T-cell (primary cell): ENCODE measurements at regions not wholly inside any gene's neighbourhood (a gene's known extent, or its start where the extent isn't known, plus 50 kb on each side); places are given as distances from the start of the nearest gene placed in this dataset.
A peak's percentile ranks its signal among the peaks of the same experiment; 100 is the strongest.

Experiments used
- ATAC-seq, 4 experiments: fragments of 200-7000 bp in 3 of 4; fragments of 150-1000 bp in 1 of 4; cut with Tn5 transposase; replicated peaks in 1 of 4; 1 replicate in 3 of 4; 2 replicates in 1 of 4; pipeline ENCODE4 v1.10.0; 2021; ENCODE audit warnings: moderate library complexity in 3 of 4, mild to moderate bottlenecking in 2 of 4, moderate number of reproducible peaks in 1 of 4
- CTCF ChIA-PET, 2 donors: fragments of 300-600 bp; sonication (Branson Sonifier 250); formaldehyde crosslinking; loops; one replicate each; lab custom pipeline; 2022; ENCODE audit warnings: antibody characterized with exemption in 2 of 2; lab: Charles Lee
- POLR2A ChIA-PET, 2 donors: fragments of 300-600 bp; sonication (Branson Sonifier 250); formaldehyde crosslinking; loops; one replicate each; lab custom pipeline; 2022; ENCODE audit warnings: antibody characterized with exemption in 2 of 2; lab: Charles Lee
- DNase-seq, 35 experiments: peaks; one replicate each; pipeline versions ENCODE4 v3.0.0 to v3.0.0-alpha.2; 2013 to 2023
- H3K27ac ChIP-seq: one replicate; pipeline ENCODE4 v1.5.1; 2013; ENCODE audit warnings: low read length
- H3K27me3 ChIP-seq, 2 experiments: replicated peaks in 1 of 2; 1 replicate in 1 of 2; 2 replicates in 1 of 2; pipeline versions ENCODE4 v1.6.1 to v1.7.0; 2013; ENCODE audit warnings: low read length in 1 of 2, mixed read lengths in 1 of 2; ENCODE audit not compliant: control insufficient read depth in 2 of 2, insufficient read depth in 2 of 2; ENCODE audit errors: extremely low read depth in 1 of 2
- H3K36me3 ChIP-seq, 2 donors: 1 replicate in 1 of 2; 2 replicates in 1 of 2; pipeline versions ENCODE4 v1.6.1 to v1.7.0; 2013; ENCODE audit warnings: low read length in 1 of 2; ENCODE audit not compliant: control insufficient read depth in 2 of 2, insufficient read depth in 1 of 2; ENCODE audit errors: extremely low read depth in 1 of 2
- H3K4me1 ChIP-seq, 2 experiments: 1 replicate in 1 of 2; 2 replicates in 1 of 2; pipeline versions ENCODE4 v1.6.1 to v1.7.0; 2013; ENCODE audit warnings: low read length in 2 of 2, mixed read lengths in 1 of 2; ENCODE audit not compliant: insufficient read depth in 2 of 2, control insufficient read depth in 1 of 2; ENCODE audit errors: extremely low read depth in 1 of 2
- H3K4me3 ChIP-seq, 2 donors: 1 replicate in 1 of 2; 2 replicates in 1 of 2; pipeline versions ENCODE4 v1.5.1 to v1.7.0; 2013; ENCODE audit warnings: mild to moderate bottlenecking in 2 of 2, low read length in 1 of 2, moderate library complexity in 1 of 2; ENCODE audit not compliant: control insufficient read depth in 1 of 2; ENCODE audit errors: extremely low read depth in 1 of 2
- H3K9me3 ChIP-seq: 2 replicates; pipeline ENCODE4 v1.7.0; 2013
- H3K27ac Mint-ChIP-seq, 2 donors: one replicate each; pipeline ENCODE4 v1.8.0; 2020 to 2021; ENCODE audit warnings: mild to moderate bottlenecking in 2 of 2, mixed read lengths in 2 of 2
- H3K27me3 Mint-ChIP-seq, 2 donors: one replicate each; pipeline ENCODE4 v1.8.0; 2021 to 2022; ENCODE audit warnings: mixed read lengths in 2 of 2
- H3K36me3 Mint-ChIP-seq: one replicate; pipeline ENCODE4 v1.8.0; 2021; ENCODE audit warnings: mixed read lengths
- H3K4me1 Mint-ChIP-seq, 3 donors: one replicate each; pipeline ENCODE4 v1.8.0; 2020 to 2022; ENCODE audit warnings: mixed read lengths in 3 of 3, mild to moderate bottlenecking in 1 of 3
- H3K4me3 Mint-ChIP-seq, 3 donors: one replicate each; pipeline ENCODE4 v1.8.0; 2020 to 2022; ENCODE audit warnings: mild to moderate bottlenecking in 3 of 3, mixed read lengths in 3 of 3, moderate library complexity in 3 of 3
- H3K9me3 Mint-ChIP-seq, 3 donors: one replicate each; pipeline ENCODE4 v1.8.0; 2020 to 2022; ENCODE audit warnings: mixed read lengths in 3 of 3
- WGBS: methylation state at CpG from one replicate; pipeline ENCODE4 v1.1.5; 2013; ENCODE audit warnings: missing lambda C conversion rate; ENCODE audit not compliant: insufficient coverage; 5-methylcytosine and 5-hydroxymethylcytosine counted together

- ATAC-seq (no peak), DNase-seq (no peak)
- Mint-ChIP-seq H3K4me1 (peaks cover 0 to 7% (median 5%) of the 10 kb centered on the region in 3 donors), H3K27me3 (peaks cover 16 to 60% of the 10 kb centered on the region in 2 donors), H3K27ac (no peak overlapping the region), H3K4me3 (no peak overlapping the region), H3K36me3 (no peaks in the 10 kb centered on the region), H3K9me3 (no peaks in the 10 kb centered on the region)
- Histone ChIP-seq H3K27me3 (peaks cover 5 to 17% of the 10 kb centered on the region in 2 experiments), H3K4me3 (no peak overlapping the region), H3K9me3 (no peaks in the 10 kb centered on the region), H3K27ac (no peak overlapping the region), H3K4me1 (peaks cover 0 to 8% of the 10 kb centered on the region in 2 experiments), H3K36me3 (no peaks in the 10 kb centered on the region)
- WGBS: no CpG with 5 or more reads among the region's 6 CpGs
- POLR2A ChIA-PET: interaction anchor here (0.6 to 0.7 kb wide), 2 partner anchors 17 to 147 kb away, joined by 3 read pairs; no protein-coding TSS in a partner anchor
- CTCF ChIA-PET: interaction anchor here (0.6 to 0.7 kb wide), 3 partner anchors 775 to 1601 kb away, joined by 3 to 9 read pairs (median 4); no protein-coding TSS in a partner anchor
Observed at GRCh38 chrX:13939741-13940597, 89.7 kb downstream of the GEMIN8 start.

- peaks cover 5 to 17% of the 10 kb centered on the region in 2 experiments for H3K27me3 ChIP-seq
Observed at GRCh38 chrX:13938829-13939530, 90.7 kb downstream of the GEMIN8 start.

GRCh38 chrX:13938051-13938828 lies 91.5 kb downstream of the GEMIN8 start:
- DNase-seq: peak in 1 of 35 experiments; percentile 1
- peaks cover 6 to 17% of the 10 kb centered on the region in 2 experiments for H3K27me3 ChIP-seq

More at GRCh38 chrX:13938829-13939530, 90.7 kb downstream of the GEMIN8 start:
- H3K4me3 Mint-ChIP-seq: peak overlapping the region; percentile 43 to 63 (median 58)
- peaks cover 0 to 7% (median 5%) of the 10 kb centered on the region in 3 donors for H3K4me1 Mint-ChIP-seq
- CTCF ChIA-PET: no interaction called here
- 39% methylated on average over 9 of the region's 29 CpGs for WGBS
- ATAC-seq (no peak), DNase-seq (no peak)
- no peaks in the 10 kb centered on the region for H3K9me3 ChIP-seq
- no peak overlapping the region for H3K27ac Mint-ChIP-seq
- no peaks in the 10 kb centered on the region for H3K36me3 Mint-ChIP-seq
- H3K4me3 ChIP-seq: peak overlapping the region in 1 of 2 donors; percentile 25
- H3K27me3 Mint-ChIP-seq: peaks cover 16 to 54% of the 10 kb centered on the region in 2 donors
- no peaks in the 10 kb centered on the region for H3K36me3 ChIP-seq
- H3K9me3 Mint-ChIP-seq: no peaks in the 10 kb centered on the region
- no peak overlapping the region for H3K27ac ChIP-seq
- peaks cover 0 to 8% of the 10 kb centered on the region in 2 experiments for H3K4me1 ChIP-seq
- POLR2A ChIA-PET: no interaction called here

GRCh38 chrX:13937370-13938050 lies 92.2 kb downstream of the GEMIN8 start:
- Histone ChIP-seq H3K9me3 (no peaks in the 10 kb centered on the region), H3K27me3 (peaks cover 6 to 17% of the 10 kb centered on the region in 2 experiments), H3K4me3 (peak overlapping the region; percentile 12 to 39), H3K4me1 (peaks cover 0 to 8% of the 10 kb centered on the region in 2 experiments), H3K27ac (no peak overlapping the region), H3K36me3 (no peaks in the 10 kb centered on the region)
- Mint-ChIP-seq H3K36me3 (no peaks in the 10 kb centered on the region), H3K27ac (no peak overlapping the region), H3K4me3 (peak overlapping the region; percentile 41 to 69 (median 64)), H3K4me1 (peaks cover 0 to 7% (median 5%) of the 10 kb centered on the region in 3 donors), H3K27me3 (peaks cover 16 to 50% of the 10 kb centered on the region in 2 donors), H3K9me3 (no peaks in the 10 kb centered on the region)
- ATAC-seq: no peak
- CTCF ChIA-PET: interaction anchor here in 1 of 2 donors (0.6 to 1.0 kb wide), 2 partner anchors 23 to 1531 kb away, joined by 3 read pairs; no protein-coding TSS in a partner anchor
- 8% methylated on average over 11 of the region's 27 CpGs for WGBS
- DNase-seq: no peak
- POLR2A ChIA-PET: no interaction called here

More at GRCh38 chrX:13938051-13938828, 91.5 kb downstream of the GEMIN8 start:
- no peaks in the 10 kb centered on the region for H3K36me3 Mint-ChIP-seq
- Histone ChIP-seq H3K4me1 (peaks cover 0 to 8% of the 10 kb centered on the region in 2 experiments), H3K36me3 (no peaks in the 10 kb centered on the region), H3K9me3 (no peaks in the 10 kb centered on the region), H3K27ac (no peak overlapping the region), H3K4me3 (peak overlapping the region; percentile 12 to 39)
- WGBS: 2% methylated on average over 42 of the region's 91 CpGs
- H3K4me3 Mint-ChIP-seq: peak overlapping the region; percentile 41 to 69 (median 64)
- ChIA-PET POLR2A (no interaction called here), CTCF (interaction anchor here in 1 of 2 donors (0.6 to 1.0 kb wide), 2 partner anchors 22 to 1530 kb away, joined by 3 read pairs; no protein-coding TSS in a partner anchor)
- H3K9me3 Mint-ChIP-seq: no peaks in the 10 kb centered on the region
- peaks cover 0 to 7% (median 5%) of the 10 kb centered on the region in 3 donors for H3K4me1 Mint-ChIP-seq
- peak in 2 of 4 experiments; percentile 13 to 23 for ATAC-seq
- H3K27ac Mint-ChIP-seq: no peak overlapping the region
- peaks cover 16 to 50% of the 10 kb centered on the region in 2 donors for H3K27me3 Mint-ChIP-seq

DNA sequence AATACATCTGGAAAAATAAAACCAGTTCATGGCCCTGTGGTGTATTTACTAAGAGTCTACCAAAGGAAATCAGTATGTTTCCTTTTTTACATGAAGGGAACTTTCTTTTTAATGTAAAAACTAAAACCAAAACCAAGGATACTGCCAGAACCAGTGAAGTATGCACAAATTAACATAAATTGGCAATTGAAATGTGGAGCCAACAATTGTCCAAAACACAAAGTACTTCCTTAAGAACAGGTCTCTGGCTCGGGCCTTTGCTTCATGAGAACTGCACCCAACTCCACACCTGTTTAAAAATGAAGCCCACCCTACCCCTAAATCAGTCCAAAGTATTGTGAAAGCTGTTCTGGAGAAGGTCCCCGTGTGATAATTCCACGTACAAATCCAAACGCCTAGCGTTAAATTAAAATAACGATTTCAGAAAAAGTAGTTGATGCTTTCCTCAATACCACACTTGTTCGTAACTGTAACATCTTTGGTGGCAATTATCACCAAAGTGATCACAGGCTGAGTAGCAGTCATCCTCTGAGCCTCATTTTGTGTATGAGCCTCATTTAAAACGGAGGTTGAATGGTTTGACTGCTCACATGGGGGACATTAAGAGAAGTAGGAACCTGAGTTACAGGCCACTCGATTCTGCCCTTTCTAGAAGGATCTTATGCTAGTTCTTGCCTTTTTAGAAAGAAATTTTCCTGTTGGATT lies 93.0 kb downstream of the GEMIN8 start:
- H3K4me3 Mint-ChIP-seq: peak overlapping the region in 1 of 3 donors; percentile 69
- DNase-seq: no peak
- WGBS: 100% methylated on average over 3 of the region's 9 CpGs
- no peaks in the 10 kb centered on the region for H3K36me3 Mint-ChIP-seq
- Histone ChIP-seq H3K9me3 (no peaks in the 10 kb centered on the region), H3K27ac (no peak overlapping the region), H3K27me3 (peaks cover 6 to 17% of the 10 kb centered on the region in 2 experiments), H3K4me3 (no peak overlapping the region), H3K4me1 (peaks cover 0 to 8% of the 10 kb centered on the region in 2 experiments), H3K36me3 (no peaks in the 10 kb centered on the region)
- H3K4me1 Mint-ChIP-seq: peaks cover 0 to 7% (median 5%) of the 10 kb centered on the region in 3 donors
- H3K27me3 Mint-ChIP-seq: peaks cover 19 to 57% of the 10 kb centered on the region in 2 donors
- ChIA-PET CTCF (no interaction called here), POLR2A (no interaction called here)
- H3K9me3 Mint-ChIP-seq: no peaks in the 10 kb centered on the region
- ATAC-seq: no peak
- H3K27ac Mint-ChIP-seq: no peak overlapping the region
